HG02678 (cell line): ENCODE measurements at regions not wholly inside any gene's neighbourhood (a gene's known extent, or its start where the extent isn't known, plus 50 kb on each side); places are given as distances from the start of the nearest gene placed in this dataset.

Source experiments
- ATAC-seq: cut with Tn5 transposase; IDR thresholded peaks from one replicate; pipeline ENCODE4 v1.9.1; 2021; ENCODE audit warnings: mild to moderate bottlenecking, moderate library complexity; ENCODE audit not compliant: unreplicated experiment

DNA sequence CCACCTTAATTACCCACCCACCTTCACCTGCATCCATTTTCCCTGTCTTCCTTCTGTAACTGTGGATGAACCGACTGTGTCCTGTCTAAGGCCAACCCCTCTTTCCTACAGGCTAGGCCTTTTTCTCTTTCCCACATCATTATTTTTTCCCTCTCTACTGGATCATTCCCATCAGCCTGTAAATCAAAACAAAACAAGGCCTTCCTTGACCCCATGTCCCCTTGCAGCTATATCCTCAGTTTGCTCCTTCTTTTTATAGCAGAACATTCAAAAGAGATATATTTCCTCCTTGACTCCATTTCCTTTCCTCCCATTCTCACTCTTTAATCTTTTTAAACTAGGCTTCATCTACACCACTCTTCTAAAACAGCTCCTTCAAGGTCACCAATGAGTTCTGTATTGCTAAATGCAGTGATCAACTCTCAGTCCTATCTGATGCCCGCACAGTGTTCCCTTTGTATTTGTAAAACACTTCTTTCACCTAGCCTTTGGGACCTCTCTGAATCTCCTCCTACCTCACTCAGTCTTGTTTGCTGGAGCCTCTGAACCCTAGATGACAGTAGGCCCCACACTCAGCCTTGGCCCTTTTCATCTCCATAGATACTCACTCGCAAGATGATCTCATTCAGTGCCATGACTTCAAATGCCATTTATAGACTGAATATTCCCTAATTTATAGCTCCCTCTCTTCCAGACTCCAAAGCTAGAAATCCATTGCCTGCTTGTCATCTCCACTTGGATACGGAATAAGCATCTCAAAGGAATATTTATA lies 55.7 kb downstream of the CXCR4 start:
- ATAC-seq: no peak

DNA sequence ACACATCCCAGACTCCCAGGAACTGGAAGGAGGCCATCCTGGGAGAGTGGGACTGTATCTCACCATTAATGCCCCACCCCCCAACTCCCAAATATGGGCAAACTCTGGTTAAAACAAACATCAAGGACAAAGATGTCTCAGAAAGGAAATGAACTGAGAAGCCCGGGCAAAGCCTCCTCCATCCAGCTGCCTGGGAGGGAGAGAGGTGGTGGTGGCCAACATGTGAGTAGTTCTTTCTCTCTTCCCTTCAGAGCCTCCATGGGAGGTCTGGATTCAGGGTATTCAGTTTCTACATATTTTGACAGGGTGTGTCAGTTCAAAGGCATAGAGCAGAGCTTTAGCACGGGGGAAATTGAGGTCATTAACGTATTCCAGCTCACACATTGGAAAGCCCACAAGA lies 57.5 kb downstream of the CXCR4 start:
- ATAC-seq: no peak

DNA sequence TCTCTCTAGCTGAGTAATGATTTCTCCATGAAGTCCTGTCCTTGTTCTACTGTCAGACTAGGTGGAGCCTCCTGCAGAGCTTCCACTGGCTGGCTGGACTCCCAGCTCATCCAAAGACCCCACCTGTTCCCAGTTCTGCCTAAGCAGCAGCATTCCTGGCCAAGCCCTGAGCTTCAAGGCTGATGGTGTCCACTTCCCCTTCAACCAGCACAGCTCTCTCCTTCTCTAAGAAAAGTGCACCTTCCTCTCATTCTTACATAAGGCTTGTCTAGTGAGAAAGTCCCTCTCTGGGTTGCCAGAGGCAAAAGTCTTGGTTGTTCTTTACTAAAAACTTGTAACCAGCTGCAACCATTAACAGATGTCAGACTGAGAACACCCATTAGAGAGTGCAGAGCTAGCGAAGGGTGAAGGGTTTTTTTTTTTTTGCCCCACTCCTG lies 58.9 kb downstream of the CXCR4 start:
- peak; percentile 63 for ATAC-seq

DNA sequence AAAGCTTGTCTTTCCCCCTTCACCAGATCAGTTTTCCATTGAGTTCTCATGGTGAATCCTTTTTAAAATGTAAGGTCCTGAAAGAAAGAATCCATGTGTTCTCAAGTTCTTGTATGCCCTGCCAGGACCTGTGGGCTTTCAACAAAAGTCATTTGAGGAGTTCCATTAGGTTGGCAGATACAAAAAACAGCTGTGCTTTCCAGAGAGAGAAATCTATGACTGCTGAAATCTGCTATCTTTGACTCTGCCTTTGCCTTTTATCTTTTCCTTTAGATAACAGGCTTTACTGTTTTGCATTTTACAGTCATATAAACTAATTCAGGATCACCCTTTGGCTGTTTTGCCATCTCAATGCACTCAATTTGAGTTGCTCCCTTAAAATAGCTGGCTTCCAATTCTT lies 59.7 kb downstream of the CXCR4 start:
- no peak for ATAC-seq

DNA sequence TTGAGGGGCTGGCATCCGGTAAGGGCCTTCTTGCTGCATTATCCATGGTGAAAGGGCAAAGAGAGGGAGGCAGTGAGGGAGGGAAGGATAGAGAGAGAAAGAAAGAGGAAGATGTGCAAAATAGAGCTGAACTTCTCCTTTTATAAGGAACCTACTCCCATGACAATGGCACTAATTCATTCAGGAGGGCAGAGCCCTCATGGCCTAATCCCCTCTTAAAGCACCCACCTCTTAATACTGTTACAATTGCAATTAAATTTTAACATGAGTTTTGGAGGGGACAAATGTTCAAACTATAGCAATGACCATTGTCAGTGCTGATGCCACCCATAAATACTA lies 60.2 kb downstream of the CXCR4 start:
- no peak for ATAC-seq

DNA sequence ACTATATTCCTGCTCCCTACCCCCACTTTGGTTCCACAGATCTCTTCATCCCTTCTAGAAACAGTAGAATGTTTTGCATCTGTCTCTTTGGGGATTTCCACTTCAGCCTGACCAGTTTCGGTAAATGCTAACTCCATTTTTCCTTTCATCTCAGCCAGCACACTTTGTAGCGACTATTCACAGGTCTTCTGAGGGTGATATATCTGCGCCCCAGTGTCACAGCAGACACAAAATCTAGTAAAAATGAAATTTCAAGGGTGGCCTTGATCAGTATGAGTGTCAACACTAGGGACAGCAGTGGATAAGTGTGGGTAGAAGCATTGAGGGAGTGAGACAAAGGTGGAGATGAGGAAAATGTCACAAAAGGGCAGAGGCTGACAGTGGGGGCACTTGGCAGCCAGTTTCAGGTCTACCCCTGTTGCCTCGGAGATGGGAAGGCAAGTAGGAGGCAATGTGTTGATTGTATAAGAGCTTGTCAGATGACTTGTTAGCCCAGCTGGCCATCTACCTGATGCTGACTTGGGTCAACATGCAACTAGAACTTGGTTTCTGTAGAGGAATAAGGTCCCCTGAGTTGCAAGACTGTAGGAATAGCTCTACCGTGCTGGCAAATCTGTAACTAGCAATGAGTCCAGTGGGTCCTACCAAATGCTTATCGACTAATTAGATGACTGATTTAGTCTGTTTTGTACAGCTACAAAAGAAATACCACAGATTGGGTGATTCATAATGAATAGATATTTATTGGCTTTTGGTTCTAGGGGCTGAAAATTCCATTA lies 60.7 kb downstream of the CXCR4 start:
- ATAC-seq: peak; percentile 40

DNA sequence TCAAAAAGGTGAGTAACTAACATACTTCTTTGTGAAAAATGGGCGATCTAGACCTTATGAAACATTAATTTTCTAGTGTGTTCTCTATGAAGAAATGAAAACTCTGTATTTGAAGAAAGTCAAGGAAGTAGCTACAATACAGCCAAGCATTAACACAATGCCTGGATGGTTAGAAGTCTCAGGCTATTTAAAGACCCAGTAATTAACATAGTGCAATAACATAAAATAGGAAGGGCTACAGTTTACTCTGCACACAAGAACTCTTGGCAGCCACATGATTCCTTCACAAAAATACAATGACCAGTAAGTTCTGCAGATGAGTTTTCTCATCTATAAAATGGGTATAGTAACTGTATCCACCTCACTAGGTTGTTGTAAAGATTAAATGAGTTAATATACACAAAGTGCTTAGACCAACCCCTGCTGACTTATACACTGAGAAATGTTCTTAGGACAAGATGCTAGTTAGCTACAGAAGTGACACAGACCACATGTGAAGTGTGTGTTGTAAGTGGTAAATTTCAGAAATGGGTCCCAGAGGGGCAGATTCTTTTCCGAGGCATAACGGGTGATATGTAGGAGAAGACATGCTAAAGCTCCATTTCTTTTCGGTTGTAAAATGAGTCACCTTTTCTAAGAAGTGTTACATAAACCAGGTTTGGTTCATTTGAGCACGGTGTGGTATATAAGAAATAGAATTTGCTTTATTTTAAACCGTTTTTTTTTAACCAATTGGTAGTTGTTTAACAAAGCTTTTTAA lies 61.8 kb downstream of the CXCR4 start:
- ATAC-seq: peak; percentile 28

DNA sequence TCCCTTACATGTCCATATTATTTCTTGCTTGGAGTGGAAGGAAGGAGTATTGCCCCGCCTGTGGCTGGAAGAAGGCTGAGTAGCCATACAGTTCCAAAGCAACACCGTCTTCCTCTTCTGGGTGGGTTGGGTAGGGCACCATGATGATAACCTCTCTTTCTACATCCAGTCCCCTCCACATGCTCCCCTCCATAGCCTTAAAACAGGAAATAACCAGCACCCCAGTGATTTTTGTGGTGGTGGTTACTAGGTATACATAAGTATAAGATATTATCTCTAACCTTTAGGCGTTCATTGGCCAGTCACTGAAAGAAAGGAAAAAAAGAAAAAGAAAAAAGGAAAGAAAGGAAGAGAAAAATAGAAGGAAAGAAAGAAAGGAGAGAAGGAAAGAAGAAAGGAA lies 63.1 kb downstream of the CXCR4 start:
- no peak for ATAC-seq

DNA sequence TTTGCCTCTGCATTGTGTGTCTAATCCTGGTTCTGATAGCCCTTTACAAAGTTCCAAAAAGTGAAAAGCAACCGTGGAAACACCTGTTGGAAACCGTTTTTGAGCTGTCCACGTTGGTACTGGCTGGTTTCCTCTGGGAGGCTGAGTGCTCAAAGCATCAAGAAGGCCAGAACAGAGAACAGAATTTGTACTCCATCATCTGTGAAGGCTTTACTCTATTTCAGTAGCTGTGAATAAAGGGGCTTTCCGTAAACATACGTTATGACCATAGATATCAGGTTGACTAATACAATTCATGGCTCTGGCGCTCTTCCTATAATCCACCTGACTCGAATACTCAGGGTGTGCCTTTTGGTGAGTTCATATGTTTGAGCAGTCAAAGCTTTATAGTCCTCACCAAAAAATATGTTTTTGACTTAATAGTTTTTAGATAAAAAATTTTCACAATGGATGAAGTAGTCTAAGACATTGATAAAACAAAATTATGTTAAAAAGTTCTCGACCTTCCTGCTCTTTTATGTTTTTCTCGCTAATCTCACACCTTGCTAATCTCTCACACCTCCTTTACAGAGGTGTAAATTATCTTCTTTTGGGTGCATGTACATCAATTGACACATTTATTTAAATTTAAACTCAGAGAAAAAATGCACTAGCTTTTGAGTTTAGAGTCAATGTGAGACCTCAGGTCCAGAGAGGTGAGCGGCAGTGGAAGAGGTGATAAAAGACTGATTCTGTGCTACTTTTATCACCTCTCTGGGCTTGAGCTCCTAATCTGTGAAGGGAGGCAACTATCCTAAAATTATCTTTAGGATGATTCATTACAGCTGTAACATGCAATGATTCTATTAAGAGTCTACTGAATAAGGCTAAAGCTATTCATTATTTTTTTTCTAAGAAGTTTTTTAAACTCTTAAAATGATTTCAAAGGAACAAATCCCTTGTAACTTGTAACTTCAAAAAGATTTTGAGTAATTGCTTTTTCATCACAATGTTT lies 65.3 kb downstream of the CXCR4 start:
- ATAC-seq: peak; percentile 42

DNA sequence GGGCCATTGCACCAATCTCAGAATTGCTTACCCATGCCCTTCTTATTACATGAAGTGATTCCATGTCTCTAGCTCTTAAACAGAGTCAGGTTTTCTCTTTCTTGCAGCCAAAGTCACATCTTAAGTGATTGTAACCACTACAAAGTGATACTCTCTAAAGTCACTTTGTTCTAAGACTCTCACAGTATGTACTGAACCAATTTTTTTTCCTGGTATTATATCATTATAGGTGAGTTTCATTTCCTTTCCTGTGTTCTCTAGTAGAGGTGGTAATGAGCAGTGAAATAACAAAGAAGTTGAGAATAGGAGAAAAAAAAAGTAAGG lies 66.3 kb upstream of the DARS1 start:
- ATAC-seq: no peak

DNA sequence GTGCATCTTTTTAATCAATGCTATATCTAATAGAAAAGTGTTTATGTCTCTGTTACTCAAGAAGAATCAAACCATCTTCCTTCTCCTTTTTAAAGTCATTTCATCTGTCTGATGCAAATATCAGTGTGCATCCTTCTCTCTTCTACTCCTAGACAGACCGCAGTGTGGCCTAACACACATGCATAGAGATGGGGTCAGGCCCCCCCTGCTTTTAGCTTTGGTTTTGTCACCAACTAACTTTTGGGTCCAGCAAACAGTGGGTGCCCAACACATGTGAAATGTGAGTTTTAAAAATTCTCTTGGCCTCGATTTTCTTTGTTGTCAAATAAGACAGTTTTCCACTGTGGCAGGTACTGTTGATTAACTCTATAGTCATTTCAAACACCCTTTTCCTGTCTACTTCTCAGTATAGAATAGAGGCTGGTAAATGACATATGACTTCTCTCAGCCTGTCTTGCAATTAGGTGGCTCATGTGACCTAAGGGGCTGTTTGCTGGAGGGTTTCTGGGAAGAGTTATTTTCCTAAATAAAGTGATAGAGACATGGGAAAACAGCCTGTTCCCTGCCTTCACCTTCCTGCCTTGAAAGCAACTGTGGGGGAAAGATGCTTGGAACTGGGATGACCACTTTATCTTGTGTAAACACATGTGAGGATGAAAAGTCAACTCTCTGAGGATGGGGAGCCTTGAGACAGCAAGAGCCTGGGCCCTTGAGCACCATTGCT lies 65.7 kb upstream of the DARS1 start:
- ATAC-seq: peak; percentile 46

DNA sequence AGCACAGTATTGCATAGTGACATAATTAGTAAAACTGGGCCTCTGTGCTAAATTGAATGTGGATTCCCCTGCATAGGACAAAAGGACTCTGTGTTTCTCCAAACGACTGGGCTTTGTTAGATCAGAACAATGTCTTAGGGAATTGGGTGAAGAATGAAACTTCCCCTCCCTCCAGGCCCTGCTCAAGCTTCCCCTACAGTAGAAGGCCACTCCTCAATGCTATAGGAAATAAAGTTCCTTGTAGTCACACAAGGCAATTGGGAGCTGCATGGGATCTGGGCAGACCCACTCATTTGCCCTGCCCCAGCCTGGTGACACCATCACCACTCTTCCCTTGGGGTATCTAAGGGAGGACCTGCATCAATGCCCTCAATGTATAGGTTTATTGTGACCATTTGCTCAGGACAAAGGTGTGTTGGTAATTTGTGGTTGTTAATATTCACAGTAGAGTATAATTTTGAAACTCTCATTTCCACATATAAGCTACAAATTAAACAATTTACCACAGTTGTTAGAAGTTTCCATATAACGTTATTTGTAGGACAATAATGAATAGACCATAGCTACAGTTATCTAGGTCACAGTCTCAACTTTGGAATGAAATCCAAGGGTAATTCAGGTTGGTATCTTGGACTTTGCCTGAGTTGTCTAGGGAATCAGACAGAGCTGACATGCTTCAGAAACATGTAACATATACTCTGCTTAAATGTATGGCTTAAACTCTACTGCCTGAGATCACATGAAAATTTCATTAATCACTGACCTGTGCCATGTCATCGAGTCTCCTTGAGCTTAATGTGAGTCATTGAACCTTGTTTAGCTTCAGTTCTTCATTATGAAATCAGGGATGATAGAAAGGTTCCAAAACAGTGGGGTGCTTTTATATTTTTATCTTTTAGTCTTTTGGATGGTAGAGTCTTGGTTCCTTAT lies 64.8 kb upstream of the DARS1 start:
- no peak for ATAC-seq

DNA sequence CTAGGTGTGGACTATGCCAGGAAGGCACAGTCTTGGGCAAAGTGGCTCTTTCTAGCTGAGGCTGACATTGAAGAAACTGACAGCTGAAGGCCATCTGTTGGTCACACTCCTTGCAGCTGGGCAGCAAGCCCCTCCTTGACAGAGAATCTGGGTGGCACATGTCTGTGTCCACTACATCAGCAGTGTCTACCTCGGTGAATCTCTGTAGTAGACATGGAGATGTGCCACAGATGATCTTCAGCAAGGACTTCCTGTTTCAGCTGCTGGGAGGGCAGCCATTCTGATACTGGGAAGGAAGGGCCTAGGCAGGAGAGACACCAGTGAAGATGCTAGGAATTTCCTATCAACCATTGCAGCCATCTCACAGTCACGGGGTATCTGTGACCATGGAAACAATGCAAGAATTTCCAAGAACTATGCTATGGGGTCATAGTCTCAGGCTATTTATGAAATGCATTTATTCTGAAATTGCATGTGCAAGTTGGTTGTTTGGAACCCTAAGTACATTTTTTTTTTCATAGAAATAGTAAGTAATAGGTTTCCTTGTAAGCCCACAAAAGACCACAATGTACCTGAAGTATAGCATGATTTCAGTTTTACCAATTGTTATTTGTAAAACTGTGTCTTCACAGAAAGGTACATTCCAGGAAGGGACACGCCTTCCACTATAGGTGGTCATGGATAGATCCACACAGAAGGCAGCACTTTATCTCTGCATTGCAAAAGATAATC lies 63.8 kb upstream of the DARS1 start:
- no peak for ATAC-seq

DNA sequence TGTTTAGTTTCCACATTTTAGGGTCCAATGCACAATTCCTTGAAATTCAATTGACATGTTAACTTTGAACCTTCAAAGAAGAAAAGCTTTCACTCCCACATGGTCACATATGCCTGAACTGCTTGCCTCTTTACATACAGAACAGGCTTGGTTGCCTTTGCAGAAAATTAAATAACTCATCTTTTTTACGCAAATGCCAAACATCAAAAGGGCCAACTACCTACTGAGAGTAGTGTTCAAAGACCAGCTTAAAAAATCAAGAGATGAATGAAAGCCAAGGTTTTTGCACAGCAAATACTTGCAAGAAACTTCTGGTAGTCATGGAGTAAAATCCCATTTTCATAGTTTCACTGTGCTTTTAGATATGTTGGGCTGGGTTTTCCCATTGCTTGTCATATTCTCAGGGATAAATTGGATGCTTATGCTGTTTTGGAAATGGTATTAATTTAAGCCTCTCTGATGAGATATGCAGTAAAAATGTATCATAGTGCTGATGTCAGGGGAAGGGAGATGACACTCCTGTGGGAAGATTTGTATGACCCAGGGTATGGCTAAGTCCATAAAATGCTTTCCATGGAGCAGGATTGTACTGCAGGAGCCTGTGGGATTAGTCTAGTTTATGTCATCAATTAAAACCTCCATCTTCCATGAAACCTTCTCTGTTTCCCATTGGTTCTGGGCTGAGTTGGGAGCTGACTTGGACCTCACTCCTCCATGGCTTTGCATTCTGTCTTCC lies 60.6 kb upstream of the DARS1 start:
- ATAC-seq: no peak

DNA sequence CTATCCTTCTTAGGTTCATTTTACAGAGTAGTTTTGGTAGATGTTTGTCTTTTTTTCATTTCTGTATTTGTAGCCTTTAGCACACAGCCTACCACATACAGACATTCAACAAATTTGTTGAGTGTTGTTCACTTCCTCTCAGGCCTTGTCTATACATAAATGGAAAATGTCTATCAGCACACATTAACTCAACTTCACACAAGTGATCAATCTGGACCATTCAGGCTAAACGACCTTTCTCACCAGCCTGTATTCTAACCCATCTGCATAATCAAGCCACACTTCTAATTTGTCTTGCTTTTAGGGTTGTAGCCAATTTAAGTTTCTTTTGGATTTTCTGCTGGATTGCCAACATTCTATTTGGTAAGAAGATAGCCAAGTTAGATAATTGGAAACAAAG lies 59.9 kb upstream of the DARS1 start:
- ATAC-seq: no peak
